Natural killer cell (primary cell): ENCODE measurements at regions not wholly inside any gene's neighbourhood (a gene's known extent, or its start where the extent isn't known, plus 50 kb on each side); places are given as distances from the start of the nearest gene placed in this dataset.

Source experiments
- ATAC-seq, 3 donors: fragments of 150-1000 bp in 2 of 3; fragments of 200-7000 bp in 1 of 3; cut with Tn5 transposase; 1 replicate in 1 of 3; 2 replicates in 2 of 3; pipeline ENCODE4 v1.10.0; 2021; ENCODE audit warnings: mild to moderate bottlenecking in 2 of 3, moderate library complexity in 2 of 3
- DNase-seq, 2 donors: peaks; one replicate each; pipeline versions ENCODE4 v3.0.0 to v3.0.0-alpha.2; 2013 to 2021; ENCODE audit warnings: mixed read lengths in 1 of 2
- H3K27ac ChIP-seq: one replicate; pipeline ENCODE4 v1.5.1; 2013; ENCODE audit warnings: mild to moderate bottlenecking, low read length
- H3K27me3 ChIP-seq: one replicate; pipeline ENCODE4 v1.6.1; 2013; ENCODE audit warnings: low read length; ENCODE audit not compliant: control insufficient read depth, insufficient read depth
- H3K36me3 ChIP-seq: one replicate; pipeline ENCODE4 v1.6.1; 2013; ENCODE audit warnings: low read length; ENCODE audit not compliant: control insufficient read depth, insufficient read depth
- H3K4me1 ChIP-seq: one replicate; pipeline ENCODE4 v1.6.1; 2013; ENCODE audit warnings: low read length; ENCODE audit not compliant: control insufficient read depth, insufficient read depth
- H3K4me3 ChIP-seq: one replicate; pipeline ENCODE4 v1.5.1; 2013; ENCODE audit warnings: low read length
- H3K9me3 ChIP-seq: one replicate; pipeline ENCODE4 v1.6.1; 2013; ENCODE audit warnings: low read length; ENCODE audit not compliant: control insufficient read depth, insufficient read depth
- H3K27ac Mint-ChIP-seq, 2 donors: one replicate each; pipeline ENCODE4 v1.8.0; 2022; ENCODE audit warnings: mild to moderate bottlenecking in 2 of 2, mixed read lengths in 2 of 2, moderate library complexity in 1 of 2
- H3K27me3 Mint-ChIP-seq, 2 donors: one replicate each; pipeline ENCODE4 v1.8.0; 2022; ENCODE audit warnings: low read depth in 2 of 2, mixed read lengths in 2 of 2
- H3K36me3 Mint-ChIP-seq: one replicate; pipeline ENCODE4 v1.8.0; 2022; ENCODE audit warnings: mixed read lengths
- H3K4me1 Mint-ChIP-seq, 2 donors: one replicate each; pipeline ENCODE4 v1.8.0; 2022; ENCODE audit warnings: mixed read lengths in 2 of 2
- H3K4me3 Mint-ChIP-seq: one replicate; pipeline ENCODE4 v1.8.0; 2022; ENCODE audit warnings: mild to moderate bottlenecking, moderate library complexity, mixed read lengths
- H3K9me3 Mint-ChIP-seq, 2 donors: one replicate each; pipeline ENCODE4 v1.8.0; 2022; ENCODE audit warnings: mixed read lengths in 2 of 2
- WGBS: methylation state at CpG from one replicate; pipeline ENCODE4 v1.1.7; 2013; ENCODE audit warnings: missing lambda C conversion rate; ENCODE audit not compliant: insufficient coverage; 5-methylcytosine and 5-hydroxymethylcytosine counted together
- intact Hi-C: fragments of 100-400 bp; cut with micrococcal nuclease; formaldehyde crosslinking; loops from one replicate; pipeline ENCODE4 v1.14.2; 2022
- TF ChIP-seq, protein P1 (sequence below): fragments of 200-600 bp; IDR thresholded peaks from one replicate; pipeline ENCODE4 v1.8.0; 2022; ENCODE audit warnings: antibody characterized with exemption

DNA sequence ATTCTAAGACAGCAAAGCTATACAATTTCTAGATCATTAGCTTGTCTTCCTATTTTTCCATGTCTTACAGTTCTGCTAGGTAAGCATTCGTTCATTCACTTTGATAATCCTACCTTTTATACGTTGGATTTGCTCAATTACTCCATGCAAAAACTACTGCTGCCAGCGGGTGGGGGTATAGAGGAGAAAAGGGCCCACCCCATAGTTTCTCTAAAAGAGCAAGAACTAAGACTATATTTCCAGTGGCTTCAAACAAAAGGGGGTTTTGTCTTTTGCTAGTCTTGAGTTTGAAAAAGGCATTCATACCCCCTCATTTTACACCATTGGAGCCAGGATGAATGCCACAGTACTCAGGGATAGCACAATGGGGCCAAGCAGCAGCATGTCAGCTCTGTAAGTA, 155.7 kb downstream of the WT1 start:
- intact Hi-C loops: no loop called here
- H3K4me3 ChIP-seq: no peak overlapping the region
- no peaks in the 10 kb centered on the region for H3K36me3 ChIP-seq
- H3K9me3 ChIP-seq: peaks cover 2% of the 10 kb centered on the region
- Mint-ChIP-seq H3K4me1 (no peaks in the 10 kb centered on the region), H3K27me3 (peaks cover 0 to 4% of the 10 kb centered on the region in 2 donors), H3K4me3 (no peak overlapping the region), H3K27ac (no peak overlapping the region), H3K9me3 (peaks cover 0 to 3% of the 10 kb centered on the region in 2 donors), H3K36me3 (no peaks in the 10 kb centered on the region)
- H3K27me3 ChIP-seq: no peaks in the 10 kb centered on the region
- ATAC-seq: no peak
- WGBS: 57% methylated on average over 1 of the region's 3 CpGs
- no peak for DNase-seq
- TF ChIP-seq, protein P1, sequence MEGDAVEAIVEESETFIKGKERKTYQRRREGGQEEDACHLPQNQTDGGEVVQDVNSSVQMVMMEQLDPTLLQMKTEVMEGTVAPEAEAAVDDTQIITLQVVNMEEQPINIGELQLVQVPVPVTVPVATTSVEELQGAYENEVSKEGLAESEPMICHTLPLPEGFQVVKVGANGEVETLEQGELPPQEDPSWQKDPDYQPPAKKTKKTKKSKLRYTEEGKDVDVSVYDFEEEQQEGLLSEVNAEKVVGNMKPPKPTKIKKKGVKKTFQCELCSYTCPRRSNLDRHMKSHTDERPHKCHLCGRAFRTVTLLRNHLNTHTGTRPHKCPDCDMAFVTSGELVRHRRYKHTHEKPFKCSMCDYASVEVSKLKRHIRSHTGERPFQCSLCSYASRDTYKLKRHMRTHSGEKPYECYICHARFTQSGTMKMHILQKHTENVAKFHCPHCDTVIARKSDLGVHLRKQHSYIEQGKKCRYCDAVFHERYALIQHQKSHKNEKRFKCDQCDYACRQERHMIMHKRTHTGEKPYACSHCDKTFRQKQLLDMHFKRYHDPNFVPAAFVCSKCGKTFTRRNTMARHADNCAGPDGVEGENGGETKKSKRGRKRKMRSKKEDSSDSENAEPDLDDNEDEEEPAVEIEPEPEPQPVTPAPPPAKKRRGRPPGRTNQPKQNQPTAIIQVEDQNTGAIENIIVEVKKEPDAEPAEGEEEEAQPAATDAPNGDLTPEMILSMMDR: no peak
- H3K4me1 ChIP-seq: no peaks in the 10 kb centered on the region
- no peak overlapping the region for H3K27ac ChIP-seq

DNA sequence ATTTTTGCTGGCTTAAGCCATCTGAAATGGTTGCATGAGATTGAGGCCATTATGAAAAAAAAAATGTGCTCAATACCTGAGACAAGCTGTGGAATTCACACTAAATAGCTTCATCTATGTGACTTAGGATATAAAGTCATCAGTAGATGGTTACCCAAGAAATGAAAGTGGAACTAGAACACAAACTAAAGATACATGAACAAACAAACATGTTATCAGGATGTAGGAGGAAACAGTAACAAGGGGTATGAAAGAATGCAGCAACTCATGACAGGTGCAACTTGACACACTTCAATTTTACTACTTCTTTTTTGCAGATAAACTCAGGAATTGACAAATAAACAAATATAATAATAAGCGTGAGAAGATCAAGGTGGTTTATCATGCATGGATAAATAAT, 155.0 kb downstream of the WT1 start:
- ATAC-seq (no peak), DNase-seq (no peak)
- H3K4me1 Mint-ChIP-seq: no peaks in the 10 kb centered on the region
- Histone ChIP-seq H3K4me1 (no peaks in the 10 kb centered on the region), H3K4me3 (no peak overlapping the region), H3K27me3 (no peaks in the 10 kb centered on the region), H3K27ac (no peak overlapping the region), H3K9me3 (peaks cover 2% of the 10 kb centered on the region), H3K36me3 (no peaks in the 10 kb centered on the region)
- TF ChIP-seq, protein P1: no peak
- peaks cover 0 to 3% of the 10 kb centered on the region in 2 donors for H3K9me3 Mint-ChIP-seq
- WGBS: no CpG with 5 or more reads among the region's 1 CpG
- H3K27ac Mint-ChIP-seq: no peak overlapping the region
- intact Hi-C loops: no loop called here
- H3K27me3 Mint-ChIP-seq: peaks cover 4% of the 10 kb centered on the region in 2 donors
- H3K4me3 Mint-ChIP-seq: no peak overlapping the region
- H3K36me3 Mint-ChIP-seq: no peaks in the 10 kb centered on the region

DNA sequence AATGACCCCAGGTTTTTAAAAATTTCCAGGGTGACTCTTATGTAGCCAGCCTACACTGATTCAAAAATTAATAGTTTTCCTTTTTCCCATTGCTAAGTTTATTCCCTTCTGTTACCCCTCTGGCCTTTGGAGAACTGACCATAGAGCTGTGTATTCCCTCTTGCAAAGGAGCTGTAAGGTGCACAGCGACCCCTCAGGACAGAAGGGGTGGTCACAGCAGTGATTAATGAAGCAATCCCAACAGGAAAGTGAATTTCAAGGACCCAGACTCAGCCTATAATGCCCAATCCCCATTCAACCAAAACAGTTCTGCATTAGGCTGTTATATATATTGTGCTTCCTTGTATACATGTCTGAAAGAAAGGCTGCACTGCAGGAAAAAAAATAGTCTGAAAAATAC, 147.1 kb downstream of the WT1 start:
- H3K4me1 ChIP-seq: no peaks in the 10 kb centered on the region
- Mint-ChIP-seq H3K27me3 (peaks cover 6 to 17% of the 10 kb centered on the region in 2 donors), H3K4me1 (no peaks in the 10 kb centered on the region), H3K36me3 (no peaks in the 10 kb centered on the region), H3K4me3 (no peak overlapping the region), H3K9me3 (peaks cover 0 to under 1% of the 10 kb centered on the region in 2 donors), H3K27ac (no peak overlapping the region)
- H3K36me3 ChIP-seq: no peaks in the 10 kb centered on the region
- no peak overlapping the region for H3K27ac ChIP-seq
- TF ChIP-seq, protein P1: no peak
- H3K4me3 ChIP-seq: no peak overlapping the region
- 42% methylated on average over 1 of the region's 1 CpG for WGBS
- H3K9me3 ChIP-seq: no peaks in the 10 kb centered on the region
- no peaks in the 10 kb centered on the region for H3K27me3 ChIP-seq
- DNase-seq (no peak), ATAC-seq (no peak)
- intact Hi-C loops: no loop called here

DNA sequence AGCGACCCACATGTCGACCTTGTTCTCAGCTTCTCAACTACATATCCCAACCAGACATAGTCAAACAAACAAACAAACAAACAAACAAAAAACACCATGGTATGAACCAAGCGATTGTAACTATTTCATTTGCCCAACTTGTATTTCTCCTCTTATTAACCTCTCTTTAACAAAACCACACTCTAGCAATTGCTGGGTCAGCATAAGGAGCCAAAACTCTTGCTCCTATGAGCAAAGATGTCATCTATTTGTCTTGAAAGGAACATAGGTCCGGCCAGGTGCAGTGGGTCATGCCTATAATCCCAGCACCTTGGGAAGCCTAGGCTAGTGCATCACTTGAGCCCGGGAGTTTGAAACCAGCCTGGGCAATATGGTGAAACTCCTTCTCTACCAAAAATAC, 145.6 kb downstream of the WT1 start:
- Mint-ChIP-seq H3K4me3 (no peak overlapping the region), H3K36me3 (no peaks in the 10 kb centered on the region), H3K4me1 (no peaks in the 10 kb centered on the region), H3K27me3 (peaks cover 4 to 17% of the 10 kb centered on the region in 2 donors), H3K9me3 (no peaks in the 10 kb centered on the region), H3K27ac (no peak overlapping the region)
- Histone ChIP-seq H3K4me1 (no peaks in the 10 kb centered on the region), H3K9me3 (no peaks in the 10 kb centered on the region), H3K36me3 (no peaks in the 10 kb centered on the region), H3K27me3 (no peaks in the 10 kb centered on the region), H3K4me3 (no peak overlapping the region), H3K27ac (no peak overlapping the region)
- ATAC-seq: no peak
- no peak for DNase-seq
- TF ChIP-seq, protein P1: no peak
- intact Hi-C loops: no loop called here
- 85% methylated on average over 5 of the region's 5 CpGs for WGBS
